ENCODE measurements at regions not wholly inside any gene's neighbourhood (a gene's known extent, or its start where the extent isn't known, plus 50 kb on each side); places are given as distances from the start of the nearest gene placed in this dataset.

GRCh38 chr20:39263076-39263475 is 300.9 kb downstream of the DHX35 start:
- TF ChIP-seq CBX5 (IDR thresholded peaks at IDR 0.05; ENCODE audit: low read depth, low read length) (no peak), EP300 (IDR thresholded peaks at IDR 0.05; ENCODE audit: borderline replicate concordance in 1 of 2, low read depth in 2 of 2, low read length in 2 of 2) (no peak)
